Sciatic nerve (tissue), 2 donors: ENCODE measurements at regions not wholly inside any gene's neighbourhood (a gene's known extent, or its start where the extent isn't known, plus 50 kb on each side); places are given as distances from the start of the nearest gene placed in this dataset.

Experiments used
- ATAC-seq: fragments of 200-7000 bp; cut with Tn5 transposase; one replicate; pipeline ENCODE4 v1.9.1; 2020; ENCODE audit warnings: mild to moderate bottlenecking, moderate library complexity
- DNase-seq: peaks from one replicate; pipeline ENCODE4 v3.0.0-alpha.2; 2020; ENCODE audit warnings: low spot score
- intact Hi-C: fragments of 100-400 bp; cut with DNase I; formaldehyde crosslinking; loops from one replicate; pipeline ENCODE4 v1.14.2; 2022
- donor health status: DM: no; HTN: no; CAD: no.
- donor health status: DM: no; HTN: no; CAD: no.

- DNase-seq, result no peak
- intact Hi-C loops, result no loop called here
- no peak for ATAC-seq
Observed at GRCh38 chr12:104864668-104865067, 93.4 kb downstream of the SLC41A2 start.

GRCh38 chr12:104863296-104863948 lies 94.7 kb downstream of the SLC41A2 start:
- ATAC-seq, result peak; percentile 50
- intact Hi-C loops, result no loop called here

GRCh38 chr12:104858611-104859543 lies 99.2 kb downstream of the SLC41A2 start:
- ATAC-seq, result no peak
- intact Hi-C loops, result no loop called here
- no peak for DNase-seq

More at GRCh38 chr12:104863296-104863948, 94.7 kb downstream of the SLC41A2 start:
- no peak for DNase-seq

GRCh38 chr12:104856531-104856930 lies 101.6 kb downstream of the SLC41A2 start:
- ATAC-seq (no peak), DNase-seq (no peak)

GRCh38 chr12:104855599-104855998 lies 102.5 kb downstream of the SLC41A2 start:
- DNase-seq (no peak), ATAC-seq (no peak)
- intact Hi-C loops, result no loop called here

More at GRCh38 chr12:104856531-104856930, 101.6 kb downstream of the SLC41A2 start:
- intact Hi-C loops, result no loop called here

- DNase-seq, result no peak
- intact Hi-C loops, result no loop called here
- ATAC-seq, result no peak
Observed at GRCh38 chr12:104852896-104853295, 105.2 kb downstream of the SLC41A2 start.

GRCh38 chr12:104852102-104852501 lies 106.0 kb downstream of the SLC41A2 start:
- no peak for ATAC-seq
- DNase-seq, result no peak
- intact Hi-C loops, result no loop called here

- DNase-seq, result no peak
- no peak for ATAC-seq
- intact Hi-C loops, result no loop called here
Observed at GRCh38 chr12:104850781-104851180, 107.3 kb downstream of the SLC41A2 start.

GRCh38 chr12:104846056-104846767 lies 111.9 kb downstream of the SLC41A2 start:
- intact Hi-C loops, result no loop called here
- ATAC-seq (no peak), DNase-seq (no peak)

- DNase-seq (no peak), ATAC-seq (no peak)
- intact Hi-C loops, result no loop called here
Observed at GRCh38 chr12:104844123-104844522, 114.0 kb downstream of the SLC41A2 start.

GRCh38 chr12:104840262-104840661 lies 117.8 kb downstream of the SLC41A2 start:
- DNase-seq (no peak), ATAC-seq (no peak)
- intact Hi-C loops, result no loop called here

- intact Hi-C loops, result no loop called here
- ATAC-seq (no peak), DNase-seq (no peak)
Observed at GRCh38 chr12:104835317-104835716, 122.8 kb downstream of the SLC41A2 start.

GRCh38 chr12:104834607-104835006 lies 123.5 kb downstream of the SLC41A2 start:
- DNase-seq (no peak), ATAC-seq (no peak)
- intact Hi-C loops, result no loop called here

GRCh38 chr12:104833756-104834155 lies 124.3 kb downstream of the SLC41A2 start:
- no peak for ATAC-seq
- intact Hi-C loops, result no loop called here
- no peak for DNase-seq

GRCh38 chr12:104828015-104828414 lies 130.1 kb downstream of the SLC41A2 start:
- ATAC-seq (no peak), DNase-seq (no peak)
- intact Hi-C loops, result no loop called here

GRCh38 chr12:104827587-104827986 lies 130.5 kb downstream of the SLC41A2 start:
- intact Hi-C loops, result no loop called here
- DNase-seq, result no peak
- no peak for ATAC-seq

GRCh38 chr12:104825408-104825807 lies 132.7 kb downstream of the SLC41A2 start:
- no peak for ATAC-seq
- no peak for DNase-seq
- intact Hi-C loops, result no loop called here

GRCh38 chr12:104823985-104824461 lies 134.1 kb downstream of the SLC41A2 start:
- intact Hi-C loops, result no loop called here
- no peak for DNase-seq
- ATAC-seq, result no peak

- intact Hi-C loops, result no loop called here
- DNase-seq, result no peak
- ATAC-seq, result no peak
Observed at GRCh38 chr12:104822941-104823340, 135.1 kb downstream of the SLC41A2 start.
